HG02759 (cell line): ENCODE measurements at regions not wholly inside any gene's neighbourhood (a gene's known extent, or its start where the extent isn't known, plus 50 kb on each side); places are given as distances from the start of the nearest gene placed in this dataset.
"Not testable (repeated sequence)": the region's sequence is repeated elsewhere in the genome, so short reads cannot be mapped to it uniquely, and the experiment has no call there.

ENCODE experiments used
- ATAC-seq: cut with Tn5 transposase; IDR thresholded peaks from one replicate; pipeline ENCODE4 v1.9.1; 2021; ENCODE audit warnings: mild to moderate bottlenecking, moderate library complexity; ENCODE audit not compliant: unreplicated experiment

GRCh38 chr6:140446241-140446640 is 1071.8 kb upstream of the CITED2 start:
- ATAC-seq = no peak

- ATAC-seq = no peak
These were observed 1071.1 kb upstream of the CITED2 start for GRCh38 chr6:140445474-140446004.

GRCh38 chr6:140443112-140443511 is 1068.7 kb upstream of the CITED2 start:
- ATAC-seq = not testable (repeated sequence)

GRCh38 chr6:140441256-140441655 is 1066.8 kb upstream of the CITED2 start:
- ATAC-seq = no peak

GRCh38 chr6:140440223-140440835 is 1065.9 kb upstream of the CITED2 start:
- ATAC-seq = no peak

GRCh38 chr6:140438346-140438735 is 1063.9 kb upstream of the CITED2 start:
- no peak for ATAC-seq

GRCh38 chr6:140437619-140438345 is 1063.3 kb upstream of the CITED2 start:
- ATAC-seq = no peak

- no peak for ATAC-seq
These were observed 1061.8 kb upstream of the CITED2 start for GRCh38 chr6:140436023-140436811.

GRCh38 chr6:140434761-140435160 is 1060.3 kb upstream of the CITED2 start:
- ATAC-seq = no peak

GRCh38 chr6:140433072-140433471 is 1058.6 kb upstream of the CITED2 start:
- ATAC-seq = no peak

GRCh38 chr6:140427842-140428241 is 1053.4 kb upstream of the CITED2 start:
- no peak for ATAC-seq

GRCh38 chr6:140414966-140415620 is 1040.6 kb upstream of the CITED2 start:
- no peak for ATAC-seq

GRCh38 chr6:140403020-140403419 is 1028.6 kb upstream of the CITED2 start:
- no peak for ATAC-seq

GRCh38 chr6:140401761-140402160 is 1027.3 kb upstream of the CITED2 start:
- ATAC-seq = no peak

- ATAC-seq = no peak
These were observed 1023.6 kb upstream of the CITED2 start for GRCh38 chr6:140398076-140398475.

GRCh38 chr6:140397106-140397505 is 1022.7 kb upstream of the CITED2 start:
- ATAC-seq = no peak

- ATAC-seq = no peak
These were observed 1019.5 kb upstream of the CITED2 start for GRCh38 chr6:140393665-140394540.

- ATAC-seq = no peak
These were observed 1014.4 kb upstream of the CITED2 start for GRCh38 chr6:140388815-140389214.

- ATAC-seq = no peak
These were observed 1013.8 kb upstream of the CITED2 start for GRCh38 chr6:140388192-140388802.

GRCh38 chr6:140385679-140386078 is 1011.2 kb upstream of the CITED2 start:
- no peak for ATAC-seq
